ENCODE measurements at regions not wholly inside any gene's neighbourhood (a gene's known extent, or its start where the extent isn't known, plus 50 kb on each side); places are given as distances from the start of the nearest gene placed in this dataset.
A peak's percentile ranks its signal among the peaks of the same experiment; 100 is the strongest.

DNA sequence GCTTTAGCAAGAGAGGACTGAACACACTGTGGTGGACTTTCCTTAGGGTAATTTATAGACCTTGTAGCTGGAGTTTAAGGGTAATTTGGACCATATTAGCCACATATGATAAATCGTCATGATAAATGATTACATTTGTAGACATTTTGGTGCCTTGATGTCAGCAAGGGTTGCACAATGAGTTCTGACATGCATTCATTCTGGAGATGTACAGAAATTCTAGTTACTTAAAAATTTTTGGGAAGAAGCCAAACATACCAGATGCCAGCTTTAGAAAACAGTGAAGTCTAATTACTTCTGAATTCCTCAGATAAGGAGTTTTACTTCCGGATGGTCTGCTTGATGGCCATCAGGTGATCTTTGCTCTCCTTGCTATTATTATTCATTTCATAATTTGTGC lies 653.1 kb downstream of the TBC1D32 start:
- Histone ChIP-seq H3K9me3 (no peaks in the 10 kb centered on the region; the same call in 1 of the 2 replicates), H3K4me2 (no peak overlapping the region), H3K9me2 (no peaks in the 10 kb centered on the region), H3K27me3 (ENCODE audit: insufficient read depth) (no peaks in the 10 kb centered on the region), H3K79me2 (ENCODE audit: insufficient read depth) (no peaks in the 10 kb centered on the region), H3K36me3 (replicated peaks in 1 of 2; ENCODE audit: control insufficient read depth in 1 of 2, insufficient read depth in 2 of 2, low read length in 1 of 2) (no peaks in the 10 kb centered on the region), H3K4me1 (ENCODE audit: control insufficient read depth in 1 of 2, insufficient read depth in 2 of 2, low read depth in 1 of 2, low read length in 1 of 2) (no peaks in the 10 kb centered on the region; a peak in 1 of 4 replicates), H4K20me1 (ENCODE audit: insufficient read depth) (no peaks in the 10 kb centered on the region), H3F3A (replicated peaks; ENCODE audit: insufficient read depth) (no peaks in the 10 kb centered on the region), H3K9ac (no peak overlapping the region), H3K4me3 (ENCODE audit: low read depth in 2 of 2, low read length in 1 of 2) (no peak overlapping the region), H2AFZ (ENCODE audit: low read depth) (no peak overlapping the region), H3K27ac (ENCODE audit: low read depth in 2 of 2, low read length in 1 of 2) (no peak overlapping the region; a peak in 1 of 4 replicates)
- CTCF ChIA-PET = interaction anchor here (1.4 kb wide), 1 partner anchor 10 kb away, joined by 3 read pairs; no protein-coding TSS in a partner anchor
- no peak for TF ChIP-seq NFIC (IDR thresholded peaks at IDR 0.05; ENCODE audit: borderline replicate concordance)
- TF ChIP-seq RCOR1 (IDR thresholded peaks at IDR 0.05; ENCODE audit: low read length) = 0 out of 2 replicates have a peak, but pooled peaks have one; percentile 30
- no peak for TF ChIP-seq ELF1 (IDR thresholded peaks at IDR 0.05)
- no peak for TF ChIP-seq CHD2 (IDR thresholded peaks at IDR 0.05; ENCODE audit: low read length, partially characterized antibody)
- no peak for TF ChIP-seq GABPA (IDR thresholded peaks at IDR 0.05; ENCODE audit: low read depth)
- TF ChIP-seq GATA2 (CRISPR knock-in tag; IDR thresholded peaks at IDR 0.05) = no peak
- 0 out of 4 replicates have a peak, but pooled peaks of 1 of the 2 experiments have one; percentile 30 for TF ChIP-seq EP300 (IDR thresholded peaks at IDR 0.05; ENCODE audit: borderline replicate concordance in 1 of 2, low read depth in 1 of 2, low read length in 1 of 2)
- peak; percentile 7 for DNase-seq
- 0% methylated on average over 2 of the region's 2 CpGs for whole genome bisulfite sequencing (ENCODE audit: low lambda C conversion rate)
- POLR2A ChIA-PET = no interaction called here

DNA sequence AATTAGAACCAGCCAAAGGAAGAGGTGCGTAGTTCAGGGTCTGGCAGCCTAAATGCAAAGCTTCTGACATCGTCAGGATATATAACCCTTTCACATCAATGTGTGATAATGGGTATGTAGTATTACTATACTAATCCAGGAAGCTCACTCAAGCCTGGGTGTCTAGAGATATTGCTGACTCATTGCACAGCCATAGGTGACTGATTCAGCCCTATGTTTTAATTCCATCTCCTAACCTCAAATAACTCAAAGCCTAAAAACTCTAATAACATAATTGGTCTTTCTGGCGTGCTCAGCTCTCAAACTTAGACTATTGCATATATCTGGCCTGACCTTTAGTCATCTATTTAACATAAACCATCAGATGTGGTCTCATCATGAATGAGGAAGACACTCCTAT lies 658.4 kb downstream of the TBC1D32 start:
- Histone ChIP-seq H3K4me3 (ENCODE audit: low read depth in 2 of 2, low read length in 1 of 2) (no peak overlapping the region), H2AFZ (ENCODE audit: low read depth) (no peak overlapping the region), H4K20me1 (ENCODE audit: insufficient read depth) (no peaks in the 10 kb centered on the region), H3K4me1 (ENCODE audit: control insufficient read depth in 1 of 2, insufficient read depth in 2 of 2, low read depth in 1 of 2, low read length in 1 of 2) (no peaks in the 10 kb centered on the region), H3K9me2 (no peaks in the 10 kb centered on the region), H3F3A (replicated peaks; ENCODE audit: insufficient read depth) (no peaks in the 10 kb centered on the region), H3K9me3 (no peaks in the 10 kb centered on the region), H3K4me2 (no peak overlapping the region), H3K9ac (no peak overlapping the region), H3K79me2 (ENCODE audit: insufficient read depth) (no peaks in the 10 kb centered on the region), H3K27ac (ENCODE audit: low read depth in 2 of 2, low read length in 1 of 2) (no peak overlapping the region), H3K36me3 (replicated peaks in 1 of 2; ENCODE audit: control insufficient read depth in 1 of 2, insufficient read depth in 2 of 2, low read length in 1 of 2) (no peaks in the 10 kb centered on the region), H3K27me3 (ENCODE audit: insufficient read depth) (no peaks in the 10 kb centered on the region)
- 42% methylated on average over 3 of the region's 3 CpGs for WGBS (ENCODE audit: low lambda C conversion rate)
- no peak for DNase-seq
- TF ChIP-seq POLR2AphosphoS5 (IDR thresholded peaks at IDR 0.05; ENCODE audit: low read depth, low read length) = no peak
- TF ChIP-seq, protein P1, sequence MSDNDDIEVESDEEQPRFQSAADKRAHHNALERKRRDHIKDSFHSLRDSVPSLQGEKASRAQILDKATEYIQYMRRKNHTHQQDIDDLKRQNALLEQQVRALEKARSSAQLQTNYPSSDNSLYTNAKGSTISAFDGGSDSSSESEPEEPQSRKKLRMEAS (IDR thresholded peaks at IDR 0.05; ENCODE audit: low read depth) = no peak
- no peak for TF ChIP-seq GATA2 (CRISPR knock-in tag; IDR thresholded peaks at IDR 0.05)
- TF ChIP-seq, protein P2, sequence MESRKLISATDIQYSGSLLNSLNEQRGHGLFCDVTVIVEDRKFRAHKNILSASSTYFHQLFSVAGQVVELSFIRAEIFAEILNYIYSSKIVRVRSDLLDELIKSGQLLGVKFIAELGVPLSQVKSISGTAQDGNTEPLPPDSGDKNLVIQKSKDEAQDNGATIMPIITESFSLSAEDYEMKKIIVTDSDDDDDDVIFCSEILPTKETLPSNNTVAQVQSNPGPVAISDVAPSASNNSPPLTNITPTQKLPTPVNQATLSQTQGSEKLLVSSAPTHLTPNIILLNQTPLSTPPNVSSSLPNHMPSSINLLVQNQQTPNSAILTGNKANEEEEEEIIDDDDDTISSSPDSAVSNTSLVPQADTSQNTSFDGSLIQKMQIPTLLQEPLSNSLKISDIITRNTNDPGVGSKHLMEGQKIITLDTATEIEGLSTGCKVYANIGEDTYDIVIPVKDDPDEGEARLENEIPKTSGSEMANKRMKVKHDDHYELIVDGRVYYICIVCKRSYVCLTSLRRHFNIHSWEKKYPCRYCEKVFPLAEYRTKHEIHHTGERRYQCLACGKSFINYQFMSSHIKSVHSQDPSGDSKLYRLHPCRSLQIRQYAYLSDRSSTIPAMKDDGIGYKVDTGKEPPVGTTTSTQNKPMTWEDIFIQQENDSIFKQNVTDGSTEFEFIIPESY (IDR thresholded peaks at IDR 0.05; ENCODE audit: borderline replicate concordance, low read depth) = no peak
- no peak for TF ChIP-seq SMC3 (IDR thresholded peaks at IDR 0.05; ENCODE audit: low read depth, low read length)
- TF ChIP-seq, protein P3, sequence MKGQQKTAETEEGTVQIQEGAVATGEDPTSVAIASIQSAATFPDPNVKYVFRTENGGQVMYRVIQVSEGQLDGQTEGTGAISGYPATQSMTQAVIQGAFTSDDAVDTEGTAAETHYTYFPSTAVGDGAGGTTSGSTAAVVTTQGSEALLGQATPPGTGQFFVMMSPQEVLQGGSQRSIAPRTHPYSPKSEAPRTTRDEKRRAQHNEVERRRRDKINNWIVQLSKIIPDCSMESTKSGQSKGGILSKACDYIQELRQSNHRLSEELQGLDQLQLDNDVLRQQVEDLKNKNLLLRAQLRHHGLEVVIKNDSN (IDR thresholded peaks at IDR 0.05; ENCODE audit: borderline replicate concordance, low read depth) = no peak
- TF ChIP-seq FOXM1 (IDR thresholded peaks at IDR 0.05; ENCODE audit: low read depth) = no peak
- no peak for TF ChIP-seq GABPA (IDR thresholded peaks at IDR 0.05; ENCODE audit: low read depth)
- no peak for TF ChIP-seq JUND (IDR thresholded peaks at IDR 0.05)
- no peak for TF ChIP-seq NFIC (IDR thresholded peaks at IDR 0.05; ENCODE audit: borderline replicate concordance)
- no peak for TF ChIP-seq NRF1 (IDR thresholded peaks at IDR 0.05; ENCODE audit: low read depth, low read length)
- no peak for TF ChIP-seq ELF1 (IDR thresholded peaks at IDR 0.05)
- no peak for TF ChIP-seq FOSL2 (IDR thresholded peaks at IDR 0.05; ENCODE audit: borderline replicate concordance, low read depth)
- TF ChIP-seq, protein P4, sequence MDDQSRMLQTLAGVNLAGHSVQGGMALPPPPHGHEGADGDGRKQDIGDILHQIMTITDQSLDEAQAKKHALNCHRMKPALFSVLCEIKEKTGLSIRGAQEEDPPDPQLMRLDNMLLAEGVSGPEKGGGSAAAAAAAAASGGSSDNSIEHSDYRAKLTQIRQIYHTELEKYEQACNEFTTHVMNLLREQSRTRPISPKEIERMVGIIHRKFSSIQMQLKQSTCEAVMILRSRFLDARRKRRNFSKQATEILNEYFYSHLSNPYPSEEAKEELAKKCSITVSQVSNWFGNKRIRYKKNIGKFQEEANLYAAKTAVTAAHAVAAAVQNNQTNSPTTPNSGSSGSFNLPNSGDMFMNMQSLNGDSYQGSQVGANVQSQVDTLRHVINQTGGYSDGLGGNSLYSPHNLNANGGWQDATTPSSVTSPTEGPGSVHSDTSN (IDR thresholded peaks at IDR 0.05) = no peak
- no peak for TF ChIP-seq TEAD4 (IDR thresholded peaks at IDR 0.05; ENCODE audit: borderline replicate concordance, insufficient read depth)
- POLR2A ChIA-PET = no interaction called here
- CTCF ChIA-PET = no interaction called here
